GM19351 (cell line): ENCODE measurements at regions not wholly inside any gene's neighbourhood (a gene's known extent, or its start where the extent isn't known, plus 50 kb on each side); places are given as distances from the start of the nearest gene placed in this dataset.

Experiments
- ATAC-seq: cut with Tn5 transposase; IDR thresholded peaks from one replicate; pipeline ENCODE4 v1.9.1; 2021; ENCODE audit warnings: mild to moderate bottlenecking, moderate library complexity; ENCODE audit not compliant: unreplicated experiment

GRCh38 chr5:138626333-138626944 is 51.2 kb upstream of the HSPA9 start:
- ATAC-seq, result no peak

GRCh38 chr5:138625134-138625533 is 49.9 kb upstream of the HSPA9 start:
- no peak for ATAC-seq
